Activated CD4-positive, alpha-beta T cell treated with anti-CD3 and anti-CD28 coated beads, Interleukin-2, amount 10 ng/mL, durations not matched to agents 24 days and 14 days (primary cell): ENCODE measurements at regions not wholly inside any gene's neighbourhood (a gene's known extent, or its start where the extent isn't known, plus 50 kb on each side); places are given as distances from the start of the nearest gene placed in this dataset.
A peak's percentile ranks its signal among the peaks of the same experiment; 100 is the strongest.

ENCODE experiments used
- DNase-seq: peaks from one replicate; pipeline ENCODE4 v3.0.0; 2022
- H3K27ac Mint-ChIP-seq: one replicate; pipeline ENCODE4 v1.8.0; 2022; ENCODE audit warnings: mild to moderate bottlenecking, mixed read lengths
- H3K27me3 Mint-ChIP-seq: one replicate; pipeline ENCODE4 v1.8.0; 2022; ENCODE audit warnings: mixed read lengths
- H3K36me3 Mint-ChIP-seq: one replicate; pipeline ENCODE4 v1.8.0; 2022; ENCODE audit warnings: low read depth, mild to moderate bottlenecking, mixed read lengths
- H3K4me1 Mint-ChIP-seq: one replicate; pipeline ENCODE4 v1.8.0; 2021; ENCODE audit warnings: mixed read lengths
- H3K4me3 Mint-ChIP-seq: one replicate; pipeline ENCODE4 v1.8.0; 2022; ENCODE audit warnings: mild to moderate bottlenecking, moderate library complexity, mixed read lengths
- H3K9me3 Mint-ChIP-seq: one replicate; pipeline ENCODE4 v1.8.0; 2021; ENCODE audit warnings: mixed read lengths
- intact Hi-C: fragments of 100-400 bp; cut with micrococcal nuclease; formaldehyde crosslinking; loops from one replicate; pipeline ENCODE4 v1.15.1; 2023

DNA sequence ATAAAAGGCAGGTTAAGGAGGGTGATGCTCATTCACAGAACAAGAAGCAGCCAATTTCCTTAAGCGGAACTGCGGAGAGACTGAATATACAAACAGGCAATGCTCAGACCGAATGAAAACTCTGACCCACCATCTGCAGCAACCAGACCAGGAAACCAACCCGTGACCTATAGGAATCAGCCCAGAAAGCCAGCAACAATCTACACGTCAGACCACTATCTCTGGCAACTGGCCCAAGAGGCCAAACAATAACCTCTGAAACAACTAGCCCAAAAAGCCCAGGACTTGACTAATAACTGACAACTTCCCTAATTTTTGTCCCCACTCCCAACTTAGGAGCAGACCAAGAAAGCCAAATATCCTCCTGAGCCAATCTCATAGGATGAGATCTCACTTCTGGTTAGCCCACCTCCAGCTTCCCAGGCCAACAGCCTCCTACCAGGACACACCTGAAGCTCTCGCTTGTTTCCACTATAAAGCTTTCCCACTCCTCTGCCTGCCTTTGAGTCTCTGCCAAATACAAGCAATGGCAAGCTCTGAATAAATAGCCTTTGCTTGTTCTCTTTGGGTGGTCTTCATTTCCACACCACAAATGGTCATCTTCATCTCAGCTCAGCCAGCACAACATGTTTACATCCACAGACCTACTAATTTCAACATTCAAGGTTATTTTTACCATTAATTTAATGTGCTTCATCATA lies 168.5 kb downstream of the HSD17B3 start:
- no peak for DNase-seq
- H3K27ac Mint-ChIP-seq, result no peak overlapping the region
- intact Hi-C loops, result no loop called here
- H3K36me3 Mint-ChIP-seq, result no peaks in the 10 kb centered on the region
- peaks cover 7% of the 10 kb centered on the region for H3K27me3 Mint-ChIP-seq
- H3K4me1 Mint-ChIP-seq, result peaks cover 10% of the 10 kb centered on the region
- H3K9me3 Mint-ChIP-seq, result peaks cover 14% of the 10 kb centered on the region
- H3K4me3 Mint-ChIP-seq, result no peak overlapping the region

DNA sequence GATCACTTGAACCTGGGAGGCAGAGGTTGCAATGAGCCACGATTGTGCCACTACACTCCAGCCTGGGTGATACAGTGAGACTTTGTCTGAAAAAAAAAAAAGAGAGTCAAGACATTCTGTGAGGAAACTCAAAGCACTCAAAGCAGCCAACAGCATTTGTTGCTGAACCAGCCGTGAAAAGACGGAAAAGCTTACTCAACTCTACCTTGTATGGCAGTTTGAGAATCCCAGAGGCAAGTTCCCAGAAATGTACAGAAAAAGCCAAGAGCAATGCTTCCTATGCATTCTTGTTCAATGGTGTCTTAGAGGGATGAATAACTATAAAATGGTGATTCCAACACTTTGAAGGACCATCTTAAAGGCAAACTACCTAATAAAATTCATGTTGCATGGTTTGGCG lies 170.2 kb downstream of the HSD17B3 start:
- no peak overlapping the region for H3K27ac Mint-ChIP-seq
- intact Hi-C loops, result no loop called here
- peaks cover 4% of the 10 kb centered on the region for H3K4me1 Mint-ChIP-seq
- H3K4me3 Mint-ChIP-seq, result no peak overlapping the region
- H3K27me3 Mint-ChIP-seq, result peaks cover 7% of the 10 kb centered on the region
- H3K36me3 Mint-ChIP-seq, result no peaks in the 10 kb centered on the region
- peaks cover 14% of the 10 kb centered on the region for H3K9me3 Mint-ChIP-seq
- no peak for DNase-seq

DNA sequence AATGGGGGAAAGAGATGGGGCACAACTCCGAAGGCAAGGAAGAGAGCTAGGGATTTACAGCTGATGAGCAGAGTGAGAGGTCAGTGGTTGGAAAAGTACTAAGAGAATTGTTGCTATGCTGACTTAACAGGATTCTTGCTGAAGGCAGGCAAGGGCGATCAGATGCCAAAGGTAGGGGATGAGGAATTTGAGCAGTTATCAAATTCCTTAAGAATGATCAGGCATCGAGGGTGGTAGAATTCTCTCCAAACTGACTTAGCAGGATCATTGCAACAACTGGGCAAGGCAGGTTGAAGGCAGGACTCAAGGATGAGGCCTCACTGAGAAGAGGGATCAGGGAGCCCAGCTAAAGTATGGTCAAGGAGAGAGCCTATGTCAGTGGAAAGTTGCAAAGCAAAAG lies 171.0 kb downstream of the HSD17B3 start:
- Mint-ChIP-seq H3K27me3 (peaks cover 7% of the 10 kb centered on the region), H3K4me3 (no peak overlapping the region), H3K27ac (no peak overlapping the region), H3K36me3 (no peaks in the 10 kb centered on the region), H3K4me1 (peaks cover 3% of the 10 kb centered on the region), H3K9me3 (peaks cover 14% of the 10 kb centered on the region)
- DNase-seq, result no peak
- intact Hi-C loops, result no loop called here

DNA sequence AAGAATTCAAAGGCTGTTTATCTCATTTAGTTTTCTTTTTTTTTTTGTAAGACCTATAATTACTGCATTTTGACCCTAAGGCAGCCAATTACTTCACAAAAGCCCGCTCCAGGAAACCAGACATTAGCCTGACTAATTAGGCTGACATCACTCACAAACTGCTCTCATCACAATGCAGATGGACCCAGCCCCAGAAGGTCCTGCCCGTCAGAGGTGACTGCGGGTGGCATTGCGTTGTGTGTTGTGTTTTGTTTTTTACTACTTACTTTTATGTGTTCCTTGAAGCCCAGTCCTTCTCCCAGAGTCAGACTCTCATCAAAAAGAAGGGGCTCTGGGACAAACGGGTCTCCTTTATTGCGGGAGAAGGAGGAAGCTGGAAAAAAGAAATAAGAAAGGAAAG lies 172.2 kb downstream of the HSD17B3 start:
- DNase-seq, result no peak
- no peaks in the 10 kb centered on the region for H3K4me1 Mint-ChIP-seq
- peaks cover 14% of the 10 kb centered on the region for H3K9me3 Mint-ChIP-seq
- H3K27ac Mint-ChIP-seq, result no peak overlapping the region
- no peaks in the 10 kb centered on the region for H3K36me3 Mint-ChIP-seq
- H3K27me3 Mint-ChIP-seq, result peaks cover 7% of the 10 kb centered on the region
- no peak overlapping the region for H3K4me3 Mint-ChIP-seq
- intact Hi-C loops, result no loop called here

DNA sequence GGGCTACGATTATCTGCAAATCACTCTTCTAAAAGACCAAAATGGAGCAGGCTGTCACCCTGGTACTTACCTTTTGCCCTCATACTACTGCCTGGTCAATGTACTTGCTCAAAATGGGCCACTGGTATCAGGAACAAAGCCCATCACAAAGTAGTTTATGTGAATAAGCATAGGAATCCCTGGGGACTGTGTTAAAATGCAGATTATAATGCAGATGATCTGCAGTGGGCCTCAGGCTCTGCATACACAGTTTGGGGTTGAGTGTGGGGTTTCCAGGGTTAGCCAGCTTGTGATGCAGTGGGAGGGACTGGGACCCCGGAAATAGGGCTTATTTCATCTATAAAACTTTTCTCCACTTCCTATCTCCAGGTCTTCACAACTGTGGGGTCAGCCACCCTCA lies 173.1 kb downstream of the HSD17B3 start:
- DNase-seq, result no peak
- no peaks in the 10 kb centered on the region for H3K36me3 Mint-ChIP-seq
- no peak overlapping the region for H3K27ac Mint-ChIP-seq
- intact Hi-C loops, result no loop called here
- H3K9me3 Mint-ChIP-seq, result peaks cover 14% of the 10 kb centered on the region
- H3K27me3 Mint-ChIP-seq, result peaks cover 7% of the 10 kb centered on the region
- no peak overlapping the region for H3K4me3 Mint-ChIP-seq
- peaks cover 1% of the 10 kb centered on the region for H3K4me1 Mint-ChIP-seq

DNA sequence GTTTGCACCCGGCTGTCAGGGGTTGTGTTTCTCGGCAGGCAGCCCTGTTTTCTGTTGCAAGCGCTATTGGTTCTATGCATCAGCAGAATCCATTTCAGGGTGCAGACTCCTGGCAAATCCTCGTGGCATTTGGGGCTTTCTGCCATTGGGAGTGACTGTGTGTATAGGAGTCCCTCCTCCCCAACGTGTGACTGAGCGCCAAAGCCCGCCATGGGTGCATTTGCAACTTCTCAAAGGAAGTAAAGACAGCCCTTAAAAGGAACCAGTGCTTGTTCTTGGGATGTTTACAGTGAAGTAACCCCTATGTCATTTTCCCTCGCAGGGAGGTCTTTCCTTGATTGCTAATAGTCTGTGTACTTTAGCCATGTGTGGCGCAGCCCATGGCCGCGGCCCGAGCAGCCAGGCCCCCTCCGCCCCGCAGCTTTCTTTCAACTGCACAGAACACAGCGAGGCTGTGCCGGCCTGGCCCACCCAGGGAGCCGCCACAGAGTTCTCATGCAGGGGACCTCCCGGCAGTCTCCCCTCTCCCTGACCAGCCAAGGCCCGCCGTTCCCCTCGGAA lies 175.6 kb downstream of the HSD17B3 start:
- peaks cover 8% of the 10 kb centered on the region for H3K9me3 Mint-ChIP-seq
- no peak overlapping the region for H3K27ac Mint-ChIP-seq
- H3K4me1 Mint-ChIP-seq, result peaks cover 5% of the 10 kb centered on the region
- no peak overlapping the region for H3K4me3 Mint-ChIP-seq
- peaks cover 6% of the 10 kb centered on the region for H3K27me3 Mint-ChIP-seq
- no peaks in the 10 kb centered on the region for H3K36me3 Mint-ChIP-seq
- intact Hi-C loops, result no loop called here
- DNase-seq, result no peak

DNA sequence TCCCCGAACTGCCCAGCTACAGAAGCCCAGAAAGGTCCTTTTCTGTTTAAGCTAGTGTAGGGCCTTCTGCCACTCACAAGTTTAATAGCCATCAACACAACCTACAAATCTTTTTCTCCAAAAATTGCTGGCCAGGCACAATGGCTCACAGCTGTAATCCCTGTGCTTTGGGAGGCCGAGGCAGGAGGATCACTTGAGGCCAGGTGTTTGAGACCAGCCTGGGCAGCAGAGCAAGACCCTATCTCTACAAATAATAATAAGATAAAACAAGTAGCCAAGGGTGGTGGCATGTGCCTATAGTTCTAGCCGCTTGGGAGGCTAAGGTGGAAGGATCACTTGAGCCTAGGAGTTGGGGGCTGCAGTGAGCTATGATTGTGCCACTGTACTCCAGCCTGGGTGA lies 176.4 kb downstream of the HSD17B3 start:
- H3K27ac Mint-ChIP-seq, result no peak overlapping the region
- no peak for DNase-seq
- intact Hi-C loops, result no loop called here
- H3K4me3 Mint-ChIP-seq, result no peak overlapping the region
- H3K9me3 Mint-ChIP-seq, result peaks cover 11% of the 10 kb centered on the region
- peaks cover 12% of the 10 kb centered on the region for H3K4me1 Mint-ChIP-seq
- H3K27me3 Mint-ChIP-seq, result peaks cover 6% of the 10 kb centered on the region
- no peaks in the 10 kb centered on the region for H3K36me3 Mint-ChIP-seq

DNA sequence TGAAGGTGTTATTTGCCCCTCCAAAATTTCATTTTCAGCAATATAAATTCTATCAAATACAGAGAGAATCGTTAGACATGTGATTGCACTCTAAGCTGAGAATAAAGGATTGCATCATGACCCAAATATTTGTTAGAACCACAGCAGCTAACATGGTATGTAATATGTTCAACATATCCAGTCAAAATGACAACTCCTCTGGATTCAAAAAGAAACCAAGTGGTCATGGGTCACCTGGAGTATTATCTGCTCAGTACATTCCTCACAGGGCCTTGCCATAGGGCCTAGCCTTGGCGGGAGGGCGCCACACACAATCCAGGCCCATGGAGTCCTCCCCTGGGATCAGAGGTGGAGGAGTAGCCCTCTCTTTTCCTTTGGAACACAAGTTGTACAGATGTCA lies 179.2 kb downstream of the HSD17B3 start:
- Mint-ChIP-seq H3K4me1 (peaks cover 15% of the 10 kb centered on the region), H3K36me3 (no peaks in the 10 kb centered on the region), H3K4me3 (no peak overlapping the region), H3K27ac (no peak overlapping the region), H3K9me3 (peaks cover 5% of the 10 kb centered on the region), H3K27me3 (peaks cover 6% of the 10 kb centered on the region)
- no peak for DNase-seq
- intact Hi-C loops, result no loop called here

DNA sequence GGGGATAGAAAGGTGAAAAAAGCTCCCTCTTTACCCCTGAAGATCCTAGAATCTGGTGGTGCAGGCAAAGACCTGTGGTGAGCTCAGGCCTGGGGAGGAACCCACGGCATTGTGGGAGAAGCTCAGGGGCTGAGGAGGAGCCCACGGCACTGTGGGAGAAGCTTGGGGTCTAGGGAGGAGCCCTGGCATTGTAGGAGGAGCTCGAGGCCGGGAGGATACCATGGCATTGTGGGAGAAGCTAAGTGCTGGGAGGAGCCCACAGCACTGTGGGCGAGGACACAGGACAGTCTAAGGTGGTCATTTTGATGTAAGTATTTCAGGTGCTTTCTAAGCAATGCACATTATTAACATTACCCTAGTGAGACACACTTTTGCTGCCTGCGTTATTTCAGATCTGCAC lies 179.7 kb downstream of the HSD17B3 start:
- no peak overlapping the region for H3K27ac Mint-ChIP-seq
- DNase-seq, result no peak
- intact Hi-C loops, result no loop called here
- H3K27me3 Mint-ChIP-seq, result peaks cover 9% of the 10 kb centered on the region
- H3K4me3 Mint-ChIP-seq, result no peak overlapping the region
- peaks cover 20% of the 10 kb centered on the region for H3K4me1 Mint-ChIP-seq
- no peaks in the 10 kb centered on the region for H3K36me3 Mint-ChIP-seq
- peaks cover 5% of the 10 kb centered on the region for H3K9me3 Mint-ChIP-seq

DNA sequence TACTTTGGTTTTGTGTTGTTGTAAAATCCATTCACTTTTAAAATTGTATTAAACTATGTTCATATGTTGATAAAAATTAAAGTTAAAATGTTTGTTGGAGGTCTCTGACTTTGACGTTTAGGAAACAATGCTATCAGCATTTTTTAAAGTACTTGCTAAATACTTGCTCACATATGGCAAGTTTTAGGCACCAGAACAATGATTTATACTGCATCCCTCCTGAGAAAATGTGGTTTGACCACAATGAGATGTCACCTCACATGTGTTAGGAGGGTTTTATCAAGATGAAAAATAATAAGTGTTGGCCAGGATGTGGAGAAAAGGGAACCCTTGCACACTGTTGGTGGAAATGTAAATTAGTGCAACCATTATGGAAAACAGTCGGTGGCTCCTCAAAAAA lies 180.8 kb downstream of the HSD17B3 start:
- H3K9me3 Mint-ChIP-seq, result peaks cover 5% of the 10 kb centered on the region
- H3K36me3 Mint-ChIP-seq, result no peaks in the 10 kb centered on the region
- no peak for DNase-seq
- intact Hi-C loops, result loop anchor here (2.0 kb wide), 1 partner anchor 30 kb away; no protein-coding TSS in a partner anchor
- peaks cover 9% of the 10 kb centered on the region for H3K27me3 Mint-ChIP-seq
- H3K27ac Mint-ChIP-seq, result no peak overlapping the region
- H3K4me1 Mint-ChIP-seq, result peaks cover 22% of the 10 kb centered on the region
- no peak overlapping the region for H3K4me3 Mint-ChIP-seq

DNA sequence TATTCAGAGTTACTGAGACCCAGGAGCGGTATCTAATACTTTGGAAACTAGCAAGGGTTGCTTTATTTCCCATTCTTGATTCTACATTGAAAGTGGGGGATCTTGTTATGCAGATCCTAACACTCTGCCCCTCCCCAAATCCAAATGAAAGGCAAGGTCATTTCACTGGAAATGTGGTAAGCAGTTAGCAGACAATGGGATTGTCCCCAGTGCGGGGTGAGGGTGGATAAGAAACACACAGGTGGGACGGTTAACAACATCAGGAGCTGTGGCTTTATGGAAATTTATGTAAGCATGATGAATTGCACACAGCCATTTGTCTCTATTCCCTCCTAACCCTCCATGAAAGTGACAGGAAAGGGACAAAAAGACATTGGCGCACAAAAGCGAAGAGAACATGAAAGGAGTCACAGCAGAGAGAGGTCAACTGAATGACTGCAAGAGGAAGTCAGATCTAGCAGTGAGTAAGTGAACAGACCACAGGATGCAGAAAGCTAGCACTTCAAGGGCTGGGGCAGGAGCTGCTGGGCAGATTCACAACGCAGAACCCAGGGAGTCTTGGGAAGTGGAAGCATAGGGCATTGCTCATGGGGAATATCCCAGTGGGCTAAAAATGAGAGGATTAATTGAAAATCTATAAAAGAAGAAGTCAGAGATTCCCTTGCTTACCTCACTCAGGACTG lies 184.4 kb downstream of the HSD17B3 start:
- Mint-ChIP-seq H3K9me3 (peaks cover 5% of the 10 kb centered on the region), H3K4me1 (peaks cover 23% of the 10 kb centered on the region), H3K36me3 (no peaks in the 10 kb centered on the region), H3K27ac (no peak overlapping the region), H3K4me3 (no peak overlapping the region), H3K27me3 (peaks cover 12% of the 10 kb centered on the region)
- intact Hi-C loops, result no loop called here
- DNase-seq, result peak; percentile 65

DNA sequence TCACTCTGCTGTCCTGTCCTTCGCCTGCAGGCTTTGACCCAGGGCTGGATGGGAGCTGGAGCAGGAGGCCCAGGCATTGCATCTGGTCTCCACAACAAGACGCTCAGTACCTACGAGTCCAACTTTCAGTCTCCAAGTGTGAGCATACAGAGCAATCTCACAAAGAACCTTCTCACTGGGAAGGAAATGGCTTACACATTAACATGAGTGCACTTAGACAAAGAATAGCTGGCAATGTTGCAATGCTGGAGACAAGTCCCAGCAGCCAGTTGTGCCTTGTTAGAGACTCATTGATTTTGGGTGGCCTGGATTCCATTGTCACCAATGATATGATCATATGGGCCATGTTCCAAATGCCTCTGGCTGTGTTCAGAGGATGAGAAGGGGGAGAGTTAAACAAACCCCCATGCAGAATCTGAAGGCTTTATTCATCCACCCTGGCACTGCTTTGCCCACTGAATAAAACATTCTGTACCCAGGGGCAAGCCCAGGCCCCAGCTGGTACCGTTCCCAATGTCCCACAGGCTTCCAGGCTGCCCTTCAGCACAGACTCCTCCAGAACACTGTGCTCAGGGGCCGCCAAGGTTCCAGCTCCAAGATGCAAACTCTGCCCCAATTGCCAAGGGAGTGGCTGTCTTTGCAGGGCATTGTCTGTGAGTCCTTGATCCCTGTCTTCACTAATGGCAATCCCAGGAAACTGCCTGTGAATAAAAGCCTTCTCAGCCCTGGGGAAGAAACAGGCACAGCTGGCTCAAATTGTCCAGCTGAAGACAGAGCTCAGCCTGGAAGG lies 185.5 kb downstream of the HSD17B3 start:
- DNase-seq, result no peak
- H3K27ac Mint-ChIP-seq, result no peak overlapping the region
- peaks cover 20% of the 10 kb centered on the region for H3K4me1 Mint-ChIP-seq
- H3K27me3 Mint-ChIP-seq, result peaks cover 11% of the 10 kb centered on the region
- H3K36me3 Mint-ChIP-seq, result no peaks in the 10 kb centered on the region
- H3K4me3 Mint-ChIP-seq, result no peak overlapping the region
- intact Hi-C loops, result no loop called here
- peaks cover 5% of the 10 kb centered on the region for H3K9me3 Mint-ChIP-seq

DNA sequence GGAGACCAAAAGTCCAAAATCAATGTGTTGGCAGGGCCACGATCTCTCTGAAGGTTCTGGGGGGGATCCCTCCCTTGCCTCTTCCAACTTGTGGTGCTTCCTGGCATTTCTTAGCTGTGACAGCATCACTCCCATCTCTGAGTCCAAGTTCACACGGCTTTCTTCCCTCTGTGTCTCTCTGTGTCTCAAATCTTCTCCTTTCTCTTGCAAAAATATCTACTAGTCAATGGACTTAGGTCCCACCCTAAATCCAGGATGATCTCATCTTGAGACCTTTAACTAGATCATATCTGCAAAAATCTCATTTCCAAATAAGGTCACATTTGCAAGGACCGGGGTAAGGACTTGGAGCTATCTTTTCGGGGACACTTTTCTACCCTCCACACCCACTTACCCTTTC lies 186.1 kb downstream of the HSD17B3 start:
- Mint-ChIP-seq H3K9me3 (no peaks in the 10 kb centered on the region), H3K4me1 (peaks cover 15% of the 10 kb centered on the region), H3K4me3 (no peak overlapping the region), H3K27me3 (peaks cover 11% of the 10 kb centered on the region), H3K36me3 (no peaks in the 10 kb centered on the region), H3K27ac (no peak overlapping the region)
- no peak for DNase-seq
- intact Hi-C loops, result no loop called here

DNA sequence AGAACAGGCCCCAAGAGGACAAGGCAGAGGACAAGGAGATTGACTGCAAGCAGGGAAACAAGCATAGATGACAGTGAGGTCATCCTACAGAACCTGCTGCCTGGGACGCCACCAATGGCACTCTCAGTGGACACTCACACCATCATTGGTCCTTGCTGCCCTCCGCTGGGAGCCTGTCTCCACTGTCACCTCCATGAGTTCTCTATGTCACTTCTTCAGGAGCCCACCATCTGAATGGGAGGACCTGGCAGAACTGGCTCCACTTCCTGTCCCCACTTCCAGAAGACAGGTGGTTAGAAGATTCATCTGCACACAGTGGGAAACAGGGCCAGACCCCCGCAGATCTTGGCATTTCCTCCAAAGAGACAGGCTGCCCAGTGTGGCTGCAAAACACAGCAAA lies 188.9 kb downstream of the HSD17B3 start:
- Mint-ChIP-seq H3K27ac (no peak overlapping the region), H3K4me1 (peaks cover 15% of the 10 kb centered on the region), H3K27me3 (peaks cover 18% of the 10 kb centered on the region), H3K4me3 (no peak overlapping the region), H3K36me3 (no peaks in the 10 kb centered on the region), H3K9me3 (no peaks in the 10 kb centered on the region)
- no peak for DNase-seq
- intact Hi-C loops, result no loop called here
